ENCODE measurements at regions not wholly inside any gene's neighbourhood (a gene's known extent, or its start where the extent isn't known, plus 50 kb on each side); places are given as distances from the start of the nearest gene placed in this dataset.
"Not testable (repeated sequence)": the region's sequence is repeated elsewhere in the genome, so short reads cannot be mapped to it uniquely, and the experiment has no call there.

- H3K27ac ChIP-seq; H3K4me1 ChIP-seq; H3K4me3 ChIP-seq; H3K27me3 ChIP-seq; H3K9me3 ChIP-seq; DNase-seq; intact Hi-C loops (cut with DNase I; ENCODE audit: low total_unique reads); H3K36me3 ChIP-seq (ENCODE audit: low read depth, missing control alignments): not testable (repeated sequence)
- 44 to 69% methylated on average over 3 to 4 of the region's 4 CpGs for WGBS, 2 donors
These were observed 534.3 kb downstream of the GOLGA6L6 start for GRCh38 chr15:20007338-20007737.

GRCh38 chr15:20003471-20003870 is 538.1 kb downstream of the GOLGA6L6 start:
- DNase-seq; H3K27ac ChIP-seq; intact Hi-C loops (cut with DNase I; ENCODE audit: low total_unique reads); H3K36me3 ChIP-seq (ENCODE audit: low read depth, missing control alignments); H3K4me3 ChIP-seq; H3K9me3 ChIP-seq; H3K27me3 ChIP-seq; H3K4me1 ChIP-seq: not testable (repeated sequence)
- 67 to 100% methylated on average over 1 to 2 of the region's 4 CpGs for whole genome bisulfite sequencing, 2 donors

DNA sequence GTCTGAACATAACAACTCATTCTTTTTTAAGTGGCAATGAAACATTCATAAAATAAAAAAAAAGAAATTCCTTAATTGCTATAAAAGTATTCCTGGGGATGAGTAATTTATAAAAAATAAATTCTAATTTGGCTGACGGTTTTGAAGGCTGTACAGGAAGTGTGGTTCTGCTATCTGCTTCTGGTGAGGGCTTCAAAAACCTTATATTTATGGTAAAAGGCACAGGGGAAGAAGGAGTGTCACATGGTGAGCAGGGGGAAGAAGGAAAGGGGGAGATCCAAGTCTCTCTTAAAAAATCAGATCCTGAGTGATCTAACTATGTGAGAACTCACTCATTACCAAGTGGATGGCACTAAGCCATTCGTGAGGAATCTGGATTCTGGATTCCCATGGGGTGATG is 539.0 kb downstream of the GOLGA6L6 start:
- H3K27me3 ChIP-seq; H3K36me3 ChIP-seq (ENCODE audit: low read depth, missing control alignments); H3K4me3 ChIP-seq; H3K4me1 ChIP-seq; intact Hi-C loops (cut with DNase I; ENCODE audit: low total_unique reads); H3K27ac ChIP-seq; H3K9me3 ChIP-seq; DNase-seq: not testable (repeated sequence)
- WGBS, 2 donors = 31 to 56% methylated on average over 1 of the region's 2 CpGs

GRCh38 chr15:19996574-19997194 is 544.9 kb downstream of the GOLGA6L6 start:
- intact Hi-C loops (cut with DNase I; ENCODE audit: low total_unique reads); H3K27ac ChIP-seq; H3K36me3 ChIP-seq (ENCODE audit: low read depth, missing control alignments); H3K9me3 ChIP-seq; H3K4me3 ChIP-seq; DNase-seq; H3K27me3 ChIP-seq; H3K4me1 ChIP-seq: not testable (repeated sequence)
- 45 to 47% methylated on average over 4 of the region's 4 CpGs for WGBS, 2 donors

- H3K4me1 ChIP-seq; H3K36me3 ChIP-seq (ENCODE audit: low read depth, missing control alignments); H3K9me3 ChIP-seq; H3K4me3 ChIP-seq; DNase-seq; intact Hi-C loops (cut with DNase I; ENCODE audit: low total_unique reads); H3K27me3 ChIP-seq; H3K27ac ChIP-seq: not testable (repeated sequence)
- 47% methylated on average over 1 of the region's 1 CpG; no CpG with 5 or more reads in 1 of the 2 donors for WGBS, 2 donors
These were observed 546.3 kb downstream of the GOLGA6L6 start for GRCh38 chr15:19995296-19995695.

DNA sequence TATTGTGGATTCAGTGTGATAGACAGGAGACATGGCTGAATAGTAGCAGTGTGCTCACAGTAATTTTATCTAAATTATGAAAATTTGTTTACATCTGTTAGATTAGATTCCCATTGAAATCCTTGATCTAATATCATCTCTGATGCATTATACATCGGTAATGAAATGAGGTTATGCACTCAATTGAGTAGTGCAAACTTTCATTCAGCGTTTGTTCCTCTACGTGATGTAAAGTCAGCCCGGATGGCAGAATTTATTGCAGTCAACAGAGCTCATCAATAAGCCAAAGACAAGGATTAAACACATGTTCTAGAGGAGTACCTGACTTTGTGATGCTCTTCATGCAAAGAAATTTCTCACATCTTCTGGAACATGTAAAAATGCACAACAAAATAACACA is 549.2 kb downstream of the GOLGA6L6 start:
- TF ChIP-seq, protein P1, sequence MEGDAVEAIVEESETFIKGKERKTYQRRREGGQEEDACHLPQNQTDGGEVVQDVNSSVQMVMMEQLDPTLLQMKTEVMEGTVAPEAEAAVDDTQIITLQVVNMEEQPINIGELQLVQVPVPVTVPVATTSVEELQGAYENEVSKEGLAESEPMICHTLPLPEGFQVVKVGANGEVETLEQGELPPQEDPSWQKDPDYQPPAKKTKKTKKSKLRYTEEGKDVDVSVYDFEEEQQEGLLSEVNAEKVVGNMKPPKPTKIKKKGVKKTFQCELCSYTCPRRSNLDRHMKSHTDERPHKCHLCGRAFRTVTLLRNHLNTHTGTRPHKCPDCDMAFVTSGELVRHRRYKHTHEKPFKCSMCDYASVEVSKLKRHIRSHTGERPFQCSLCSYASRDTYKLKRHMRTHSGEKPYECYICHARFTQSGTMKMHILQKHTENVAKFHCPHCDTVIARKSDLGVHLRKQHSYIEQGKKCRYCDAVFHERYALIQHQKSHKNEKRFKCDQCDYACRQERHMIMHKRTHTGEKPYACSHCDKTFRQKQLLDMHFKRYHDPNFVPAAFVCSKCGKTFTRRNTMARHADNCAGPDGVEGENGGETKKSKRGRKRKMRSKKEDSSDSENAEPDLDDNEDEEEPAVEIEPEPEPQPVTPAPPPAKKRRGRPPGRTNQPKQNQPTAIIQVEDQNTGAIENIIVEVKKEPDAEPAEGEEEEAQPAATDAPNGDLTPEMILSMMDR (IDR thresholded peaks at IDR 0.05) = no peak
- H3K36me3 ChIP-seq (ENCODE audit: low read depth, missing control alignments) = no peaks in the 10 kb centered on the region
- no peaks in the 10 kb centered on the region for H3K27me3 ChIP-seq
- H3K4me3 ChIP-seq = no peak overlapping the region
- H3K4me1 ChIP-seq = no peaks in the 10 kb centered on the region
- H3K9me3 ChIP-seq = no peaks in the 10 kb centered on the region
- no peak for DNase-seq
- WGBS, 2 donors = 75 to 90% methylated on average over 4 of the region's 4 CpGs
- no peak overlapping the region for H3K27ac ChIP-seq
- intact Hi-C loops (cut with DNase I; ENCODE audit: low total_unique reads) = no loop called here

GRCh38 chr15:19988094-19988660 is 553.4 kb downstream of the GOLGA6L6 start:
- H3K27ac ChIP-seq = no peak overlapping the region
- WGBS, 2 donors = 57 to 63% methylated on average over 5 of the region's 5 CpGs
- H3K36me3 ChIP-seq (ENCODE audit: low read depth, missing control alignments) = no peaks in the 10 kb centered on the region
- H3K4me3 ChIP-seq = no peak overlapping the region
- intact Hi-C loops (cut with DNase I; ENCODE audit: low total_unique reads) = no loop called here
- no peaks in the 10 kb centered on the region for H3K27me3 ChIP-seq
- H3K4me1 ChIP-seq = no peaks in the 10 kb centered on the region
- no peak for DNase-seq
- H3K9me3 ChIP-seq = no peaks in the 10 kb centered on the region
- TF ChIP-seq POLR2A (IDR thresholded peaks at IDR 0.05) = no peak
- TF ChIP-seq, protein P1 (IDR thresholded peaks at IDR 0.05) = no peak
